HG03060 (cell line): ENCODE measurements at regions not wholly inside any gene's neighbourhood (a gene's known extent, or its start where the extent isn't known, plus 50 kb on each side); places are given as distances from the start of the nearest gene placed in this dataset.
"Not testable (repeated sequence)": the region's sequence is repeated elsewhere in the genome, so short reads cannot be mapped to it uniquely, and the experiment has no call there.

Experiments used
- ATAC-seq: cut with Tn5 transposase; IDR thresholded peaks from one replicate; pipeline ENCODE4 v1.9.1; 2021; ENCODE audit warnings: low read depth, moderate number of reproducible peaks; ENCODE audit not compliant: unreplicated experiment

DNA sequence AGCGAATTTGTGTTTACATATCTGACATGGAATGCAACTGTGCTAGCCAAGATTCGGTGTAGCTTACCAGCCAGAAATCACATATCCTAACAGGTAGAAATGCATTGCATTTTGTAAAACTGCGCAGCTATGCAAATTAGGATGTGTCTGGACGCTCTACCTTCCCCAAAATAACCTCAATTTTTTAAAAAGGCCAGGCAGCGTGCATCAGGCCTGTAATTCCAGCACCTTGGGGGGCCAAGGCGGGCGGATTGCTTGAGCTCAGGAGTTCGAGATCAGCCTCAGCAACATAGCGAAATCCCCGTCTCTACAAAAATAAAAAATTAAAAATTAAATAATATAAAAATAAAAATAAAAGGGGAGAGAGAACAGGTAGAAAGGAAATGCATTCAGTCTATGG is 305.0 kb downstream of the TYW1 start:
- ATAC-seq, result no peak

- peak; percentile 76 for ATAC-seq
Observed at GRCh38 chr7:67302113-67303039, 305.7 kb downstream of the TYW1 start.

DNA sequence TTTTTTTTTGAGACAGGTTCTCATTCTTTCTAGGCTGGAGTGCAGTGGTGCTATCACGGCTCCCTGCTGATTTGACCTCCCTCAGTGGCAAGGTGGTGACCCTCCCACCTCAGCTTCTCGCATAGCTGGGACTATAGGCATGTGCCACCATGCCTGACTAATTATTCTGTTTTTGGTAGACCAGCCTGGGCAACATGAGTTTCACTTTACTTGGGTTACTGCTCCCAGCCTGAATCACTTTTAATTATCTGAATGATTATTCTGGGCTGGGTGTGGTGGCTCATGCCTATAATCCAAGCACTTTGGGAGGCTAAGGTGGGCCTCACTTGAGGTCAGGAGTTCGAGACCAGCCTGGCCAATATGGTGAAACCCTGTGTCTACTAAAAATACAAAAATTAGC is 308.2 kb downstream of the TYW1 start:
- ATAC-seq, result not testable (repeated sequence)

GRCh38 chr7:67306331-67306730 is 309.7 kb downstream of the TYW1 start:
- ATAC-seq, result no peak

DNA sequence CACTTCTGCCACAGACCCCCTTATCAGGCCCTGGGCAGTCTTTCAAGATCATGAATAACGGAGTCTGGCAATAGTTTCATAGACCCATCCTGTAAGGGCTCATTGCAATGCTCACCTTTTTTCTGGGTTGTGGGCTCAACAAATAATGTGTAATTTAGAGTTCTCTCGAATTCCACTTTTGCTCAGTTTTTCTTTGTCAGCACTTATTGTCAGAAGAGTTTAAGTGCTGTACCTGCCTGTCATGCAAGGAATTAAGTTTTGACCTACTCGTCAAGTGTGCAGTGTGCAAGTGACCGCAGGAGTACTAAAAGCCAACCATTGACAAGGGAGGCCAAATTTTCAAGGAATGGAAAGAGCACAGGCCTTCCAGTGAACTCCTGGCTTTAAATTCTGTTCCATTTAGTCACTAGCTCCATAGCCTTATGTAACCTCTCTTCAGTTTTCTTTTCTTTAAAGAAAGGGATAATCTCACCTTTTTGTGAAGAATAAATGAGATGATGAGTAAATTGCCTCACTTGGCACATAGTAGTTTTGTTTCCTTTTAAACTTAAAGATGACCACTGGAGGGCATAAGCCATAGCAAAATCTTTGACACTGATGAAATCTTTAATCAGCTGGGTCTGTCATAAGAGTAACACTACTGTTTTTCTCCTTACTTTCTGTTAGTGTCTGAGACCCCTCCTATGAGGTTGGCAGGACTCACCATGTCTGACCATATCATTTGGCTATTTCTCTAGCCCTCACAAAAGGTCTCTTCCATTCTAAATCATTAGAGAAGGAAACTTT is 313.3 kb downstream of the TYW1 start:
- no peak for ATAC-seq

- no peak for ATAC-seq
Observed at GRCh38 chr7:67311901-67312300, 315.3 kb downstream of the TYW1 start.

DNA sequence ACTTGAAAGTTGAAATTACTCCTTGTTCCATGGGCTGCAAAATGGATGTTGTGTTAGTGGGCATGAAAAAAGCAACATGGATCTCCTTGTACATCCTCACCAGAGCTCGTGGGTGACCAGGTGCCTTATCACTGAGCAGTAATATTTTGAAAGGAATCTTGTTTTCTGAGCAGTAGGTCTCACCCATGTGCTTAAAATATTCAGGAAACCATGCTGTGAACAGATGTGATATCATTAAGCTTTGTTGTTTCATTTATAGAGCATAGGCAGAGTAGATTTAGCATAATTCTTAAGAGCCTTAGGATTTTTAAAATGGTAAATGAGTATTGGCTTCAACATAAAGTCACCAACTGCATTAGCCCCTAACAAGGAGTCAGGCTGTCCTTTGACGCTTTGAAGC is 316.6 kb downstream of the TYW1 start:
- no peak for ATAC-seq

DNA sequence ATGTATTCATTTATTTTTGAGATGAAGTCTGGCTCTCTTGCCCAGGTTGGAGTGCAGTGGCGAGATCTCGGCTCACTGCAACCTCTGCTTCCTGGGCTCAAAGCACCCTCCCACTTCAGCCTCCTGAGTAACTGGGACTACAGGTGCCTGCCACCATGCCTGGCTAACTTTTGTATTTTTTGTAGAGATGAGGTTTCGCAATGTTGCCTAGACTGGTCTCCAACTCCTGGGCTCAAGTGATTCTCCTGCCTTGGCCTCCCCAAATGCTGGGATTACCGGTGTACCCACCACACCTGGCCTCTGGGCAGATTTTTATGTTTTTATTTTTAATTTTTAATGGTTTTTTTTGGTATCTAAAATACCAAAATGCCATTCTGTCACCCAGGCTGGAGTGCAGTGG is 320.3 kb downstream of the TYW1 start:
- not testable (repeated sequence) for ATAC-seq

DNA sequence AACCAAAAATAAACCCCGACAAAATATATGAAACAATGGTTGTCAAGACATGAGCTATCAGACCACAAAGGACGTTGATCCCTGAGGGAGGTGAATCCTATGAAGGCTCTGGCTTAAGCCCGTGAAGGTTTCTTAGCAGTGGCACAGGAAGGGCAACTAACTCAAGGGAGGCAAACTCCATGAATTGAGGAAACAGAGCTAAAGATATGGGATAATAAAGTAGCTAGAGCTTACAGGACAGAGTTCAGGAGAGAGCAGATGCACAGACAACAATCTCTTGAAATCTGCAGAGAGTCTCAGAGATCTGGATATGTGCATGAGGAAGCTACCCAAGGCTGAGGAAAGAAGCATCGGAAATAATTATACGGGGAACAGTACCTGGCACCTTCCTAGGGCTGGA is 331.6 kb downstream of the TYW1 start:
- ATAC-seq, result not testable (repeated sequence)

- ATAC-seq, result not testable (repeated sequence)
Observed at GRCh38 chr7:67335165-67335564, 338.5 kb downstream of the TYW1 start.

GRCh38 chr7:67335663-67336062 is 339.0 kb downstream of the TYW1 start:
- ATAC-seq, result not testable (repeated sequence)

DNA sequence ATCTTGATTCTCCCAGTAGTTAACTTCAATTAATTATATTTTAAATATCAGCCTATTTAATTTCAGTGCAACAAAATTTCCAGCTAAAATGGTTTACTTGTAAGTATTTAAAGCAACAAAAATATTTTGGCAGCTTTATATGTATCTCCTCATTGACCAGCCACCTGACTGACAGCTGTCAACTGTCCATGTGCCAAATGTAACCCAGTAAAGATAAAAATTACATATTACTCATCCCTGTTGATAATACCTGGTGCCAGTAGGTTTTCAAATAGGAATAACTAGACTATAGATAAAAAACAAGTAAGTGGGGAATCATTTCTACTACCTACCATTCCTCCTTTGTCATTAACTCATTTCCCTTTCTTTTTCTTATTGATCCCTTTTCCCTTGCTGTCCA is 341.9 kb downstream of the TYW1 start:
- ATAC-seq, result not testable (repeated sequence)

- no peak for ATAC-seq
Observed at GRCh38 chr7:67341153-67341768, 344.6 kb downstream of the TYW1 start.

- no peak for ATAC-seq
Observed at GRCh38 chr7:67343114-67343513, 346.5 kb downstream of the TYW1 start.

DNA sequence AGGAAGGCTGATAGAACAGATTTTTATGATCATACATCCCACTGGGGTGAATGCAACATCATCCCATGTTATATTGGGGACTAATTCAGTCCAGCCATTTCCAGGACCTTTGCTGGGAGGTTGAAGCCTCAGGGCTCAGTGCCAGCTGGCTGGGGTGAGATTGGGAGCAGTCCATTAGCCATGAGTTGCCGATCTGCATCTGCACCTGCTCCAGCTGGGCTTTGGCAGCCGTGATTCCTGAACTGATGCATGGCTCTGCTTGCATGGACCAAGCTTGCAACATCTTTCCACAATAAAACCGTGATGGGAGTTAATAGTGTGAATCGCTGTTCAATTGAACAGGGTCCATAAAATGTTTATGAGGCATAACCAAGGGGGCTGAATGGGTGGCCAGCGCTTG is 346.9 kb downstream of the TYW1 start:
- no peak for ATAC-seq

- ATAC-seq, result no peak
Observed at GRCh38 chr7:67344481-67345193, 348.0 kb downstream of the TYW1 start.

- no peak for ATAC-seq
Observed at GRCh38 chr7:67346126-67346525, 349.5 kb downstream of the TYW1 start.

DNA sequence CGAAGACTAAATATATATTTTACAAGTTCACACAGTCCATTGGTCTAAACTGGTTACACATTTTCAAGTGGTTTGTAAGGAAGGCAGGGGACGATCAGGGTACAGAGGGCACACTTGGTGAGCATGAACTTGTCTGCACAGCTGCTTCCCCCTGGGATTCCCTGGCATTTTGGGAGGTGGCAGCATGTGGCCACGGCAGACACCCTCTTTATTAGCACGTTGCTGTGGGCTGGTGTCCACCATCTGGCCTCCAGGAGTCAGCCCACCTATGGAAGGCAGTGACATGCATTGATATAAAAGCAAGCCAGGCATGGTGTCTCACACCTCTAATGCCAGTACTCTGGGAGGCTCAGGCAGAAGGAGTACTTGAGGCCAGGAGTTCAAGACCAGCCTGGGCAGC is 350.2 kb downstream of the TYW1 start:
- no peak for ATAC-seq

GRCh38 chr7:67348171-67348570 is 351.5 kb downstream of the TYW1 start:
- no peak for ATAC-seq

DNA sequence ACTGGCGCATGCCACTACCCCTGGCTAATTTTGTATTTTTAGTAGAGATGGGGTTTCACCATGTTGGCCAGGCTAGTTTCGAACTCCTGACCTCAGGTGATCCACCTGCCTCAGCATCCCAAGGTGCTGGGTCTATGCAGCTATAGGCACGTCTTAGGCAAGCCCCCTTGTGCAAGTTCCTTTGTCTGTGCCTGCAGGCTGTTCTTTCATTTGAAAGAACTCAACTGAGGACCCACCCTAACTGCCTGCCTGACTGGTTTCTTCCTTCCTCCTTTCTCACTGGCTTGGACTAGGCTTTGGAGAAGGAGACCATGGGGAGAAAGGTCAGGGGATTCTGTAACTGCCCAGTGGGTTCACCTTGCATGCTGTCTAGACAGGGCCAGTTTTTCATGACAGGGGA is 361.0 kb downstream of the TYW1 start:
- not testable (repeated sequence) for ATAC-seq
